ENCODE measurements at regions not wholly inside any gene's neighbourhood (a gene's known extent, or its start where the extent isn't known, plus 50 kb on each side); places are given as distances from the start of the nearest gene placed in this dataset.

DNA sequence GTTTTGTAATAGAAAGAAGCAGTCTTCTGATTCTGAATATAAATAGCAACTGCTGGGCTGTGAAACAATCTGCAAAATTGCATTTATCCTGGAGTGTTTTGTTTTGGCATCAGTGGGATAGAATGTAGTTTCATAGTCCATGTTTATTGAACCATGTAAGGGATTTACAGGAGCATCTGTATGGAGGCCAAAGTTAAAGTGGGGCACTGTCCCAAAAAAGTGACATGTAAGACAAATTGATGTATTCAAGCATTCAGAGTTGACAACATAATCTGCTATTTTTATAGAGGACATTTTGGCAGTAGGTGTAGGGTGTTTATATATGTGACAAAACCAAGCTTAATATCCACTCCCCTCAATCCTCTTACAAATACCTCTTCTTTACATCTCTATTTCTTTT, 200.5 kb upstream of the ANK2 start:
- Mint-ChIP-seq H3K27me3 (ENCODE audit: unreplicated experiment) (no peaks in the 10 kb centered on the region), H3K4me1 (ENCODE audit: low read depth, unreplicated experiment) (no peaks in the 10 kb centered on the region), H3K9me3 (ENCODE audit: low read depth, unreplicated experiment) (no peaks in the 10 kb centered on the region), H3K36me3 (ENCODE audit: insufficient read depth, unreplicated experiment) (no peaks in the 10 kb centered on the region), H3K27ac (ENCODE audit: unreplicated experiment) (no peak overlapping the region), H3K4me3 (ENCODE audit: low read depth, unreplicated experiment) (no peak overlapping the region)
- TF ChIP-seq, protein P1, sequence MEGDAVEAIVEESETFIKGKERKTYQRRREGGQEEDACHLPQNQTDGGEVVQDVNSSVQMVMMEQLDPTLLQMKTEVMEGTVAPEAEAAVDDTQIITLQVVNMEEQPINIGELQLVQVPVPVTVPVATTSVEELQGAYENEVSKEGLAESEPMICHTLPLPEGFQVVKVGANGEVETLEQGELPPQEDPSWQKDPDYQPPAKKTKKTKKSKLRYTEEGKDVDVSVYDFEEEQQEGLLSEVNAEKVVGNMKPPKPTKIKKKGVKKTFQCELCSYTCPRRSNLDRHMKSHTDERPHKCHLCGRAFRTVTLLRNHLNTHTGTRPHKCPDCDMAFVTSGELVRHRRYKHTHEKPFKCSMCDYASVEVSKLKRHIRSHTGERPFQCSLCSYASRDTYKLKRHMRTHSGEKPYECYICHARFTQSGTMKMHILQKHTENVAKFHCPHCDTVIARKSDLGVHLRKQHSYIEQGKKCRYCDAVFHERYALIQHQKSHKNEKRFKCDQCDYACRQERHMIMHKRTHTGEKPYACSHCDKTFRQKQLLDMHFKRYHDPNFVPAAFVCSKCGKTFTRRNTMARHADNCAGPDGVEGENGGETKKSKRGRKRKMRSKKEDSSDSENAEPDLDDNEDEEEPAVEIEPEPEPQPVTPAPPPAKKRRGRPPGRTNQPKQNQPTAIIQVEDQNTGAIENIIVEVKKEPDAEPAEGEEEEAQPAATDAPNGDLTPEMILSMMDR (IDR thresholded peaks at IDR 0.05; ENCODE audit: unreplicated experiment): no peak
- BruUV-seq (replicated peaks): no TSS peak
- DNase-seq: no peak
- intact Hi-C loops (cut with micrococcal nuclease; ENCODE audit: unreplicated experiment): no loop called here
- CTCF ChIA-PET: no interaction called here

DNA sequence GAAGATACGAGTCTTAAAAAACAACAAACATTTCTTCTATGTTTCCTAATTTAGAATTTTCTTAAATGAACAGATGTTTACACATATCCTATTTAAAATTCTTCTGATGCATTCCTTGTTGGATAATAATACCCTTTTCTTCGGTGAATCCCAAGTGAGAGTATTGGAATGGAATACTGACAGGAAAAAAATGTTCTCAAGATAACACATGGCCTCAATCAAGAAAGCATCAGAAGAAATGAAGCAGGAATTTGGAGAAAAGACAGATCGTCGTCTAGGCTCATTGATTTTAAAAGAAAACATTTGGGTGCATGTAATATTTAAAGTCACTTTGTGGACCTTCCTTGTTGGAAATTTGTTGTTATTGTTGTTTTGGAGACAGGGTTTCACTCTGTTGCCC, 196.9 kb upstream of the ANK2 start:
- no peak for DNase-seq
- Mint-ChIP-seq H3K9me3 (ENCODE audit: low read depth, unreplicated experiment) (no peaks in the 10 kb centered on the region), H3K4me3 (ENCODE audit: low read depth, unreplicated experiment) (no peak overlapping the region), H3K27me3 (ENCODE audit: unreplicated experiment) (no peaks in the 10 kb centered on the region), H3K36me3 (ENCODE audit: insufficient read depth, unreplicated experiment) (no peaks in the 10 kb centered on the region), H3K27ac (ENCODE audit: unreplicated experiment) (no peak overlapping the region), H3K4me1 (ENCODE audit: low read depth, unreplicated experiment) (peaks cover 10% of the 10 kb centered on the region)
- TF ChIP-seq, protein P1 (IDR thresholded peaks at IDR 0.05; ENCODE audit: unreplicated experiment): no peak
- CTCF ChIA-PET: interaction anchor here (1.0 kb wide), 1 partner anchor 86 kb away, joined by 4 read pairs; no protein-coding TSS in a partner anchor
- intact Hi-C loops (cut with micrococcal nuclease; ENCODE audit: unreplicated experiment): no loop called here
- no TSS peak for BruUV-seq (replicated peaks)

DNA sequence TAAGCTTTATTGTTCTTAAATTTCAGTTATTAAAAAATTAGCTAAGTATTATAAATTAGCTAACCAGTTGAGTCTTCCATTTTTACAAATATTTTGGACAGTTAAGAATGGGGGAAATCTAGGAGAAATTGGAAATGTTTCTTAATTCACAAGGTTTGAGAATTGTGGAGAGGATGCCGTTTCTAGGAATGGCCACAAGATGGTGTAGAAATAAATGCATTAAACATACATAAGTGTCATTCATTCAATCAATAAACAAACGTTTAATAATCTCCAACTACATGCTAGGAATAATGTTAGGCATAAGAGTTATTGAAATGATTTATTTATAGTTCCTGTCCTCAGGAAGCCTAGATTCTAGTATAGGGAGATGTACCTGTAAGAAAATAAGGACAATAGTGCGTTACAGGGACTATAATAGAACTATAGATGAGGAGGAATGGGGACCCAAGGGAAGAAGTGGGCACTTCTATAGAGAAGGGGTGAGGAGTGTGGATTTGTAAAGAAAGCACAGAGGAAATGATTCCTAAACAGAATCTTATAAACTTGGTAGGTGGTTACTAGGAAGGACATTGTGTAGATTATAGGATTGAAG, 195.7 kb upstream of the ANK2 start:
- DNase-seq: no peak
- BruUV-seq (replicated peaks): no TSS peak

DNA sequence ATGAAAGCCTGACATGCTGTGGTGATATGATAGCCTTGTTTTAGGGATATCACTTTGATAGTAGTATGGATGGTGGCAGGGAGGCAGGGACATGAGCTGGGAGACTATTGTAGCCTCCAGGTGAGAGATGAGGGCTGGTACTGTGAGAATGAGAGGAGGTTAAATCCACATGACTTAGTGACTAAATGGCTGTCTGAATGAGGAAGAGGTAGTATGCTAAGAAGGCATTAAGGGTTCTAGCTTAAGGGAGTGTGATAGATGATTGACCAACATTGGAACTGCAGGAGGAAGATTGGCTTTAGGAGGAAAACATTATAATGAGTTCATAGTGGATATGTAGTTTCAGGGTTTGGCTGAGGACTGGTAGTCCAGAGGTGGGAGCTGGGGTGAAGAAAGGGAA, 195.0 kb upstream of the ANK2 start:
- Mint-ChIP-seq H3K9me3 (ENCODE audit: low read depth, unreplicated experiment) (no peaks in the 10 kb centered on the region), H3K27me3 (ENCODE audit: unreplicated experiment) (no peaks in the 10 kb centered on the region), H3K36me3 (ENCODE audit: insufficient read depth, unreplicated experiment) (no peaks in the 10 kb centered on the region), H3K4me1 (ENCODE audit: low read depth, unreplicated experiment) (peaks cover 10% of the 10 kb centered on the region), H3K27ac (ENCODE audit: unreplicated experiment) (no peak overlapping the region), H3K4me3 (ENCODE audit: low read depth, unreplicated experiment) (no peak overlapping the region)
- CTCF ChIA-PET: no interaction called here
- BruUV-seq (replicated peaks): no TSS peak
- TF ChIP-seq, protein P1 (IDR thresholded peaks at IDR 0.05; ENCODE audit: unreplicated experiment): no peak
- intact Hi-C loops (cut with micrococcal nuclease; ENCODE audit: unreplicated experiment): loop anchor here (1.0 kb wide), 1 partner anchor 240 kb away; no protein-coding TSS in a partner anchor
- DNase-seq: no peak

More for the DNA sequence above, 195.7 kb upstream of the ANK2 start:
- CTCF ChIA-PET: interaction anchor here (1.0 kb wide), 1 partner anchor 84 kb away, joined by 4 read pairs; no protein-coding TSS in a partner anchor
- Mint-ChIP-seq H3K36me3 (ENCODE audit: insufficient read depth, unreplicated experiment) (no peaks in the 10 kb centered on the region), H3K27me3 (ENCODE audit: unreplicated experiment) (no peaks in the 10 kb centered on the region), H3K4me1 (ENCODE audit: low read depth, unreplicated experiment) (peaks cover 10% of the 10 kb centered on the region), H3K4me3 (ENCODE audit: low read depth, unreplicated experiment) (no peak overlapping the region), H3K27ac (ENCODE audit: unreplicated experiment) (no peak overlapping the region), H3K9me3 (ENCODE audit: low read depth, unreplicated experiment) (no peaks in the 10 kb centered on the region)
- intact Hi-C loops (cut with micrococcal nuclease; ENCODE audit: unreplicated experiment): loop anchor here (1.0 kb wide), 2 partner anchors 85 to 241 kb away; no protein-coding TSS in a partner anchor
- TF ChIP-seq, protein P1 (IDR thresholded peaks at IDR 0.05; ENCODE audit: unreplicated experiment): peak; percentile 29
